ENCODE measurements at regions not wholly inside any gene's neighbourhood (a gene's known extent, or its start where the extent isn't known, plus 50 kb on each side); places are given as distances from the start of the nearest gene placed in this dataset.

DNA sequence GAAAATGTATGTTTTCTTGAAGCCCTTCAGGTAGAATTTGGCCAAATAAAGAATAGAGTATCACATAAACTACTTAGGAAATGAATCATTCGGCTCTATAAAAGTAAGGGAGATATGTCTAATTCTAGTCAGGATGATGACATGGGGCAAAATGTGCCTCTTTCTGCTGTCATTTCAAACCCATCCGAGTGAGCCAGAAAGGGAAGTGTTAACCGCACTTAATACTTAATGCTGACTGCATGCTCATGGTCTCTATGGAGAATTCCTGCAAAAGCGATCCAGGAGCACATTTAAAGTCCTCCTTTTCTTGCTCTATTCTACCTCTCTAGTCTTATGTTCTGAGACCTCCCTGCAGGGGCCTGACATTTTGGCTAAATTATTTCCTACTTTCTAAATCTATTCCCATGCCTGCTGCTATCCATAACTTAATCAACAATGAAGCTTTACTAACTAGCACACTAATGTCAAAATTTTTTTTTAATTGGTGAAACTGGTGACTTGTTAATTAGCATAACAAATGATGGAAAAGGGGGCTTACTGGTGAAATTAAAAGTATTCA lies 127.4 kb downstream of the CDC42EP3 start:
- H3K27me3 ChIP-seq (ENCODE audit: insufficient read depth, low read depth, low read length): no peaks in the 10 kb centered on the region
- H3K36me3 ChIP-seq (ENCODE audit: insufficient read depth, low read length): no peaks in the 10 kb centered on the region
- H3K9me2 ChIP-seq (ENCODE audit: insufficient read depth, low read length): no peaks in the 10 kb centered on the region
- H3K27ac ChIP-seq (ENCODE audit: low read length): no peak overlapping the region
- H3K9me3 ChIP-seq (ENCODE audit: low read length): no peaks in the 10 kb centered on the region
- H3K4me3 ChIP-seq (ENCODE audit: low read length): no peak overlapping the region
- no peak for TF ChIP-seq SMC3 (conservative IDR thresholded peaks at IDR 0.05; ENCODE audit: poor library complexity)
- TF ChIP-seq RAD21 (conservative IDR thresholded peaks at IDR 0.05): no peak
- no peak for TF ChIP-seq TAF1 (IDR thresholded peaks at IDR 0.05; ENCODE audit: low read depth)
- H3K9ac ChIP-seq (ENCODE audit: low read length): no peak overlapping the region
- H4K20me1 ChIP-seq (ENCODE audit: insufficient read depth): no peaks in the 10 kb centered on the region
- H2AFZ ChIP-seq (ENCODE audit: low read depth, low read length): no peak overlapping the region
- no peaks in the 10 kb centered on the region for H3K79me2 ChIP-seq (replicated peaks; ENCODE audit: insufficient read depth, low read length)
- no peak overlapping the region for H3K4me2 ChIP-seq (ENCODE audit: low read length)
- H3F3A ChIP-seq (ENCODE audit: insufficient read depth, low read length, poor library complexity, severe bottlenecking): no peaks in the 10 kb centered on the region

DNA sequence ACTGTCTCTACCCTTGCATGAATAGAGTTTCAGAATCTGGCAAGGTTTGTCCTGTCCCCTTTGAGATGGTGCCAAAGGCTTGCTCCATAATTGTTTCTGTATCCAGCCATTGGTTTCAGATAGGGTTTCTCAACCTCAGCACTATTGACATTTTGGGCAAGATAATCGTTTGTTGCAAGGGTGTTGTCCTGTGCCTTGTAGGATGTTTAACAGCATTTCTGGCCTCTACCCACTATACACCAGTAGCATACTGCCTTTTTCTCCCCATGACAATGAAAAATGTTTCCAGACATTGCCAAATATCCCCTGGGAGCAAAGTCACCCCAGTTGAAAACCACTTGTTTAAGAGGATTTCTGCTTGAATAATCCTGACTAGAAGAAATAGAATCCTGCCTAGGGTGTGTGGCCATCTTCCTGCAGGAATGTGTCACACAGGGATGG lies 126.8 kb downstream of the CDC42EP3 start:
- H3K27ac ChIP-seq (ENCODE audit: low read length): no peak overlapping the region
- H3K9me3 ChIP-seq (ENCODE audit: low read length): no peaks in the 10 kb centered on the region
- no peak overlapping the region for H2AFZ ChIP-seq (ENCODE audit: low read depth, low read length)
- no peaks in the 10 kb centered on the region for H3F3A ChIP-seq (ENCODE audit: insufficient read depth, low read length, poor library complexity, severe bottlenecking)
- H3K27me3 ChIP-seq (ENCODE audit: insufficient read depth, low read depth, low read length): no peaks in the 10 kb centered on the region
- no peak overlapping the region for H3K4me2 ChIP-seq (ENCODE audit: low read length)
- no peak overlapping the region for H3K4me3 ChIP-seq (ENCODE audit: low read length)
- no peaks in the 10 kb centered on the region for H3K9me2 ChIP-seq (ENCODE audit: insufficient read depth, low read length)
- H3K9ac ChIP-seq (ENCODE audit: low read length): no peak overlapping the region
- TF ChIP-seq, protein P1, sequence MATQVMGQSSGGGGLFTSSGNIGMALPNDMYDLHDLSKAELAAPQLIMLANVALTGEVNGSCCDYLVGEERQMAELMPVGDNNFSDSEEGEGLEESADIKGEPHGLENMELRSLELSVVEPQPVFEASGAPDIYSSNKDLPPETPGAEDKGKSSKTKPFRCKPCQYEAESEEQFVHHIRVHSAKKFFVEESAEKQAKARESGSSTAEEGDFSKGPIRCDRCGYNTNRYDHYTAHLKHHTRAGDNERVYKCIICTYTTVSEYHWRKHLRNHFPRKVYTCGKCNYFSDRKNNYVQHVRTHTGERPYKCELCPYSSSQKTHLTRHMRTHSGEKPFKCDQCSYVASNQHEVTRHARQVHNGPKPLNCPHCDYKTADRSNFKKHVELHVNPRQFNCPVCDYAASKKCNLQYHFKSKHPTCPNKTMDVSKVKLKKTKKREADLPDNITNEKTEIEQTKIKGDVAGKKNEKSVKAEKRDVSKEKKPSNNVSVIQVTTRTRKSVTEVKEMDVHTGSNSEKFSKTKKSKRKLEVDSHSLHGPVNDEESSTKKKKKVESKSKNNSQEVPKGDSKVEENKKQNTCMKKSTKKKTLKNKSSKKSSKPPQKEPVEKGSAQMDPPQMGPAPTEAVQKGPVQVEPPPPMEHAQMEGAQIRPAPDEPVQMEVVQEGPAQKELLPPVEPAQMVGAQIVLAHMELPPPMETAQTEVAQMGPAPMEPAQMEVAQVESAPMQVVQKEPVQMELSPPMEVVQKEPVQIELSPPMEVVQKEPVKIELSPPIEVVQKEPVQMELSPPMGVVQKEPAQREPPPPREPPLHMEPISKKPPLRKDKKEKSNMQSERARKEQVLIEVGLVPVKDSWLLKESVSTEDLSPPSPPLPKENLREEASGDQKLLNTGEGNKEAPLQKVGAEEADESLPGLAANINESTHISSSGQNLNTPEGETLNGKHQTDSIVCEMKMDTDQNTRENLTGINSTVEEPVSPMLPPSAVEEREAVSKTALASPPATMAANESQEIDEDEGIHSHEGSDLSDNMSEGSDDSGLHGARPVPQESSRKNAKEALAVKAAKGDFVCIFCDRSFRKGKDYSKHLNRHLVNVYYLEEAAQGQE (IDR thresholded peaks at IDR 0.05; ENCODE audit: borderline replicate concordance): no peak
- TF ChIP-seq CTCF (IDR thresholded peaks at IDR 0.05; ENCODE audit: poor library complexity, severe bottlenecking) (no peak), EP300 (conservative IDR thresholded peaks at IDR 0.05; ENCODE audit: poor library complexity, severe bottlenecking) (no peak), TAF1 (IDR thresholded peaks at IDR 0.05; ENCODE audit: low read depth) (no peak), SMC3 (conservative IDR thresholded peaks at IDR 0.05; ENCODE audit: poor library complexity) (no peak), POLR2AphosphoS5 (IDR thresholded peaks at IDR 0.05) (no peak), MXI1 (conservative IDR thresholded peaks at IDR 0.05; ENCODE audit: poor library complexity, severe bottlenecking) (no peak), RAD21 (conservative IDR thresholded peaks at IDR 0.05) (no peak), EZH2 (IDR thresholded peaks at IDR 0.05; ENCODE audit: borderline replicate concordance, insufficient read depth, low read length, poor library complexity, severe bottlenecking) (no peak)
- H3K36me3 ChIP-seq (ENCODE audit: insufficient read depth, low read length): no peaks in the 10 kb centered on the region
- H3K79me2 ChIP-seq (replicated peaks; ENCODE audit: insufficient read depth, low read length): no peaks in the 10 kb centered on the region
- no peaks in the 10 kb centered on the region for H4K20me1 ChIP-seq (ENCODE audit: insufficient read depth)
